ENCODE measurements at regions not wholly inside any gene's neighbourhood (a gene's known extent, or its start where the extent isn't known, plus 50 kb on each side); places are given as distances from the start of the nearest gene placed in this dataset.

DNA sequence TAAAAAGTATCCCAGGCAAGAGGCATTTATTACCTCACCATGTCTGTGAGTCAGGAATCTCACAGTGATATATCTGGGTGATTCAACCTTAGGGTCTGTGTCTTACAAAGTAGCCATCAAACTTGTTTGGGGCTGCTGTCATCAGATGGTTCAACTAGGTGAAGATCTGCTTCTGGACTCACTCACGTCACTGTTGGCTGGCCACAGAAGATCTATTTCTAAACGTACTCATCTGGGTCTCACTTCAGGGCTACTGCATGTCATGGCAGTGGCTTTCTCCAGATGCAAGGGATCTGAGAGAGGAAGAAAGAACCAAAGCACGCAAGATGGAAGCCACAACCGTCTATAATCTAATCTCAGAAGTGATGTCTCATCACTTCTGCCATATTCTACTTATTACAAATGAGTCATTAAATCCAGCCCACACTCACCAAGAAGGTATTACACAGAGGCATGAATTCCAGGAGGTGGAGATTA, 267.8 kb upstream of the ANKRD50 start:
- TF ChIP-seq, protein P1, sequence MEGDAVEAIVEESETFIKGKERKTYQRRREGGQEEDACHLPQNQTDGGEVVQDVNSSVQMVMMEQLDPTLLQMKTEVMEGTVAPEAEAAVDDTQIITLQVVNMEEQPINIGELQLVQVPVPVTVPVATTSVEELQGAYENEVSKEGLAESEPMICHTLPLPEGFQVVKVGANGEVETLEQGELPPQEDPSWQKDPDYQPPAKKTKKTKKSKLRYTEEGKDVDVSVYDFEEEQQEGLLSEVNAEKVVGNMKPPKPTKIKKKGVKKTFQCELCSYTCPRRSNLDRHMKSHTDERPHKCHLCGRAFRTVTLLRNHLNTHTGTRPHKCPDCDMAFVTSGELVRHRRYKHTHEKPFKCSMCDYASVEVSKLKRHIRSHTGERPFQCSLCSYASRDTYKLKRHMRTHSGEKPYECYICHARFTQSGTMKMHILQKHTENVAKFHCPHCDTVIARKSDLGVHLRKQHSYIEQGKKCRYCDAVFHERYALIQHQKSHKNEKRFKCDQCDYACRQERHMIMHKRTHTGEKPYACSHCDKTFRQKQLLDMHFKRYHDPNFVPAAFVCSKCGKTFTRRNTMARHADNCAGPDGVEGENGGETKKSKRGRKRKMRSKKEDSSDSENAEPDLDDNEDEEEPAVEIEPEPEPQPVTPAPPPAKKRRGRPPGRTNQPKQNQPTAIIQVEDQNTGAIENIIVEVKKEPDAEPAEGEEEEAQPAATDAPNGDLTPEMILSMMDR (IDR thresholded peaks at IDR 0.05 in 2 of 3, conservative IDR thresholded peaks at IDR 0.05 in 1 of 3; ENCODE audit: insufficient read depth in 2 of 3, low read depth in 1 of 3, low read length in 3 of 3) = no peak
- TF ChIP-seq GABPA (tag; conservative IDR thresholded peaks at IDR 0.05; ENCODE audit: low read depth) (no peak), POLR2AphosphoS5 (IDR thresholded peaks at IDR 0.05; ENCODE audit: control insufficient read depth, insufficient read depth, low read depth, low read length) (no peak), TEAD2 (tag; IDR thresholded peaks at IDR 0.05) (no peak), ESRRA (IDR thresholded peaks at IDR 0.05; ENCODE audit: borderline replicate concordance, low read depth) (no peak), ZC3H8 (IDR thresholded peaks at IDR 0.05) (no peak), EHMT2 (IDR thresholded peaks at IDR 0.05) (no peak), CHD4 (IDR thresholded peaks at IDR 0.05; ENCODE audit: insufficient read depth, insufficient replicate concordance, low read depth, low read length, poor library complexity, severe bottlenecking) (no peak)
- TF ChIP-seq, protein P2, sequence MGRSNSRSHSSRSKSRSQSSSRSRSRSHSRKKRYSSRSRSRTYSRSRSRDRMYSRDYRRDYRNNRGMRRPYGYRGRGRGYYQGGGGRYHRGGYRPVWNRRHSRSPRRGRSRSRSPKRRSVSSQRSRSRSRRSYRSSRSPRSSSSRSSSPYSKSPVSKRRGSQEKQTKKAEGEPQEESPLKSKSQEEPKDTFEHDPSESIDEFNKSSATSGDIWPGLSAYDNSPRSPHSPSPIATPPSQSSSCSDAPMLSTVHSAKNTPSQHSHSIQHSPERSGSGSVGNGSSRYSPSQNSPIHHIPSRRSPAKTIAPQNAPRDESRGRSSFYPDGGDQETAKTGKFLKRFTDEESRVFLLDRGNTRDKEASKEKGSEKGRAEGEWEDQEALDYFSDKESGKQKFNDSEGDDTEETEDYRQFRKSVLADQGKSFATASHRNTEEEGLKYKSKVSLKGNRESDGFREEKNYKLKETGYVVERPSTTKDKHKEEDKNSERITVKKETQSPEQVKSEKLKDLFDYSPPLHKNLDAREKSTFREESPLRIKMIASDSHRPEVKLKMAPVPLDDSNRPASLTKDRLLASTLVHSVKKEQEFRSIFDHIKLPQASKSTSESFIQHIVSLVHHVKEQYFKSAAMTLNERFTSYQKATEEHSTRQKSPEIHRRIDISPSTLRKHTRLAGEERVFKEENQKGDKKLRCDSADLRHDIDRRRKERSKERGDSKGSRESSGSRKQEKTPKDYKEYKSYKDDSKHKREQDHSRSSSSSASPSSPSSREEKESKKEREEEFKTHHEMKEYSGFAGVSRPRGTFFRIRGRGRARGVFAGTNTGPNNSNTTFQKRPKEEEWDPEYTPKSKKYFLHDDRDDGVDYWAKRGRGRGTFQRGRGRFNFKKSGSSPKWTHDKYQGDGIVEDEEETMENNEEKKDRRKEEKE (IDR thresholded peaks at IDR 0.05; ENCODE audit: borderline replicate concordance in 1 of 2, control insufficient read depth in 1 of 2, low read depth in 2 of 2, low read length in 1 of 2) = no peak
- TF ChIP-seq, protein P3, sequence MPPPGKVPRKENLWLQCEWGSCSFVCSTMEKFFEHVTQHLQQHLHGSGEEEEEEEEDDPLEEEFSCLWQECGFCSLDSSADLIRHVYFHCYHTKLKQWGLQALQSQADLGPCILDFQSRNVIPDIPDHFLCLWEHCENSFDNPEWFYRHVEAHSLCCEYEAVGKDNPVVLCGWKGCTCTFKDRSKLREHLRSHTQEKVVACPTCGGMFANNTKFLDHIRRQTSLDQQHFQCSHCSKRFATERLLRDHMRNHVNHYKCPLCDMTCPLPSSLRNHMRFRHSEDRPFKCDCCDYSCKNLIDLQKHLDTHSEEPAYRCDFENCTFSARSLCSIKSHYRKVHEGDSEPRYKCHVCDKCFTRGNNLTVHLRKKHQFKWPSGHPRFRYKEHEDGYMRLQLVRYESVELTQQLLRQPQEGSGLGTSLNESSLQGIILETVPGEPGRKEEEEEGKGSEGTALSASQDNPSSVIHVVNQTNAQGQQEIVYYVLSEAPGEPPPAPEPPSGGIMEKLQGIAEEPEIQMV (tag; conservative IDR thresholded peaks at IDR 0.05; ENCODE audit: low read depth) = no peak
